ENCODE measurements at regions not wholly inside any gene's neighbourhood (a gene's known extent, or its start where the extent isn't known, plus 50 kb on each side); places are given as distances from the start of the nearest gene placed in this dataset.

GRCh38 chr15:72888211-72888610, 104.7 kb upstream of the ADPGK start:
- TF ChIP-seq CTCF (IDR thresholded peaks at IDR 0.05; ENCODE audit: insufficient read depth, missing control alignments): no peak
- FAIRE-seq (no peak), DNase-seq (ENCODE audit: insufficient read length, low spot score) (no peak)

GRCh38 chr15:72887376-72887775, 103.8 kb upstream of the ADPGK start:
- DNase-seq (ENCODE audit: insufficient read length, low spot score): no peak
- no peak for FAIRE-seq
- TF ChIP-seq CTCF (IDR thresholded peaks at IDR 0.05; ENCODE audit: insufficient read depth, missing control alignments): no peak

GRCh38 chr15:72884311-72884710, 100.8 kb upstream of the ADPGK start:
- DNase-seq (ENCODE audit: insufficient read length, low spot score) (no peak), FAIRE-seq (no peak)
- TF ChIP-seq CTCF (IDR thresholded peaks at IDR 0.05; ENCODE audit: insufficient read depth, missing control alignments): no peak

- no peak for TF ChIP-seq CTCF (IDR thresholded peaks at IDR 0.05; ENCODE audit: insufficient read depth, missing control alignments)
- DNase-seq (ENCODE audit: insufficient read length, low spot score) (no peak), FAIRE-seq (no peak)
These were observed 90.0 kb upstream of the ADPGK start for GRCh38 chr15:72873379-72874233.

GRCh38 chr15:72872066-72872845, 88.7 kb upstream of the ADPGK start:
- DNase-seq (ENCODE audit: insufficient read length, low spot score): no peak
- no peak for FAIRE-seq
- no peak for TF ChIP-seq CTCF (IDR thresholded peaks at IDR 0.05; ENCODE audit: insufficient read depth, missing control alignments)

- TF ChIP-seq CTCF (IDR thresholded peaks at IDR 0.05; ENCODE audit: insufficient read depth, missing control alignments): no peak
- DNase-seq (ENCODE audit: insufficient read length, low spot score) (no peak), FAIRE-seq (no peak)
These were observed 83.5 kb upstream of the ADPGK start for GRCh38 chr15:72866866-72867616.

Data from D721Med (cell line).